ENCODE measurements at regions not wholly inside any gene's neighbourhood (a gene's known extent, or its start where the extent isn't known, plus 50 kb on each side); places are given as distances from the start of the nearest gene placed in this dataset.

GRCh38 chr16:17526956-17527937 is 56.5 kb upstream of the XYLT1 start:
- no peak for DNase-seq (ENCODE audit: low read depth in 1 of 2, low spot score in 1 of 2)
- in situ Hi-C loops (cut with HindIII; ENCODE audit: low pct_unique_long_range_greater_than_20kb, low sequenced_read_pairs): no loop called here
- no peak for TF ChIP-seq JUND (IDR thresholded peaks at IDR 0.05; ENCODE audit: low read depth)

DNA sequence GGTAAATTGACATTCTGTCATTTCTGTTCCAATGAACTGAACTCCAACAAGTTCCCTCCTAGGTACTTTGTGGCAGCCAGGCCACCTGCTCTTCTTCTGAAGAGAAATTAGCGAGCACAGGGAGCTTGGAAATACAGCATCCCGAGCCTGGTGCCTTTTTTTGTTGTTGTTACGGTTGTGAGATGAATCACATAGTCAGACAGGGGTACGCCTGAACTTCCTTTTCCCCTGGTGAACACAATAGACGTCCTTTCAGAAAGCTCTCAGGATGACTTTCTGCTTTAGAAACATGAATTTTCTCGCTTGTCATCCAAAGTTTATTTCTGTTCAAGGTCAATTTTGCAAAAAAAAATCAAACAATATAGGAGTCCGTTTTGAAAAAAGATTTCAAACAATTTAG is 53.9 kb upstream of the XYLT1 start:
- in situ Hi-C loops (cut with HindIII; ENCODE audit: low pct_unique_long_range_greater_than_20kb, low sequenced_read_pairs): no loop called here
- DNase-seq (ENCODE audit: low read depth in 1 of 2, low spot score in 1 of 2): no peak
- no peak for TF ChIP-seq JUND (IDR thresholded peaks at IDR 0.05; ENCODE audit: low read depth)

DNA sequence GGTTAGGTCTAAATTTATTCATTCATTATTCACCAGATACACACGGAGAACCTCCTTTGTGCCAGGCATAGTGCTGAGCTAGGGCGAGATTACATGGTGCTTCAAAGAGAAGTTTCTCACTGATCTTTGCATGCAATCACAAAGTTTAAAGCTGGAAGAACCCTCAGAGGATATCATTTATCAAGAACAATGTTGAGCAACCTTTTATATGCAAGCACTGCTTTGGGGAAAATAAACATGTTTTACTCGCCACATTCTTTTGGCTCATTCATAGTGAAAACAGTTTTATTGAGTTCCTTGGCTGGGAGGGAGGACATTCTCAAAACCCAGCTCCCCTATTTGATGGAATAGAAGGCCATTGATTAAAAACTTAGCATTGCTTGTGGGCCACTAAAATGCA is 49.8 kb upstream of the XYLT1 start:
- no peak for DNase-seq (ENCODE audit: low read depth in 1 of 2, low spot score in 1 of 2)
- in situ Hi-C loops (cut with HindIII; ENCODE audit: low pct_unique_long_range_greater_than_20kb, low sequenced_read_pairs): no loop called here
- TF ChIP-seq JUND (IDR thresholded peaks at IDR 0.05; ENCODE audit: low read depth): no peak
